Neural cell (in vitro differentiated cells): ENCODE measurements at regions not wholly inside any gene's neighbourhood (a gene's known extent, or its start where the extent isn't known, plus 50 kb on each side); places are given as distances from the start of the nearest gene placed in this dataset.

Experiments used
- CTCF ChIP-seq: fragments of 450-650 bp; IDR thresholded peaks from 2 replicates; pipeline ENCODE4 v1.5.1; 2014; ENCODE audit warnings: antibody characterized with exemption, mild to moderate bottlenecking, moderate library complexity; ENCODE audit not compliant: poor library complexity, severe bottlenecking
- EZH2 ChIP-seq: fragments of 200-600, 300-800 bp; shearing (Covaris generic), sonication (generic); IDR thresholded peaks from 2 replicates; pipeline ENCODE4 v1.6.1; 2014; ENCODE audit warnings: antibody characterized with exemption, low read length, borderline replicate concordance, mild to moderate bottlenecking; ENCODE audit not compliant: insufficient read depth, poor library complexity, severe bottlenecking
- REST ChIP-seq: IDR thresholded peaks from 2 replicates; pipeline ENCODE4 v1.6.1; 2012; ENCODE audit warnings: borderline replicate concordance
- TAF1 ChIP-seq: IDR thresholded peaks from 2 replicates; pipeline ENCODE4 v1.6.1; 2012; ENCODE audit warnings: low read depth

- no peak for TF ChIP-seq CTCF
- no peak for TF ChIP-seq EZH2
- no peak for TF ChIP-seq TAF1
- TF ChIP-seq REST: no peak
Observed at GRCh38 chr7:109029866-109030265, 460.2 kb downstream of the DNAJB9 start.
